B cell (primary cell): ENCODE measurements at regions not wholly inside any gene's neighbourhood (a gene's known extent, or its start where the extent isn't known, plus 50 kb on each side); places are given as distances from the start of the nearest gene placed in this dataset.

ENCODE experiments used
- ATAC-seq: fragments of 200-7000 bp; cut with Tn5 transposase; one replicate; pipeline ENCODE4 v1.10.0; 2021; ENCODE audit warnings: low read depth, mild to moderate bottlenecking, moderate number of reproducible peaks, moderate library complexity
- CTCF ChIA-PET: fragments of 350-600 bp; sonication (Branson Sonifier 250); formaldehyde crosslinking; loops from one replicate; lab custom pipeline; 2021; ENCODE audit warnings: antibody characterized with exemption, inconsistent platforms; lab: Charles Lee
- POLR2A ChIA-PET: fragments of 350-600 bp; sonication (Branson Sonifier 250); formaldehyde crosslinking; loops from one replicate; lab custom pipeline; 2021; ENCODE audit warnings: antibody characterized with exemption; lab: Charles Lee
- DNase-seq: peaks from one replicate; pipeline ENCODE4 v3.0.0; 2013
- H2AFZ ChIP-seq: 2 replicates; pipeline ENCODE4 v1.6.1; 2012; ENCODE audit warnings: mild to moderate bottlenecking, low read depth, low read length; ENCODE audit not compliant: insufficient read depth, poor library complexity, severe bottlenecking
- H3K27ac ChIP-seq, 2 donors: 1 replicate in 1 of 2; 2 replicates in 1 of 2; pipeline ENCODE4 v1.5.1; 2012 to 2013; ENCODE audit warnings: low read length in 2 of 2, mild to moderate bottlenecking in 2 of 2, moderate library complexity in 1 of 2
- H3K27me3 ChIP-seq, 4 experiments: fragments of 200-600 bp in 1 of 4; sonication (generic) in 1 of 4; replicated peaks in 1 of 4; 1 replicate in 2 of 4; 2 replicates in 2 of 4; pipeline versions ENCODE4 v1.6.1 to v1.7.0; 2013 to 2016; ENCODE audit warnings: low read length in 3 of 4, mild to moderate bottlenecking in 2 of 4, mixed read lengths in 1 of 4, moderate library complexity in 1 of 4; ENCODE audit not compliant: insufficient read depth in 4 of 4, control insufficient read depth in 3 of 4; ENCODE audit errors: control extremely low read depth in 1 of 4
- H3K36me3 ChIP-seq, 2 experiments: replicated peaks in 1 of 2; 1 replicate in 1 of 2; 2 replicates in 1 of 2; pipeline versions ENCODE4 v1.6.1 to v1.7.1; 2013; ENCODE audit warnings: low read length in 1 of 2; ENCODE audit not compliant: insufficient read depth in 2 of 2, control insufficient read depth in 1 of 2; ENCODE audit errors: control extremely low read depth in 1 of 2, extremely low read depth in 1 of 2
- H3K4me1 ChIP-seq, 2 donors: fragments of 200-600 bp in 1 of 2; sonication (generic) in 1 of 2; 1 replicate in 1 of 2; 2 replicates in 1 of 2; pipeline versions ENCODE4 v1.5.1 to v1.6.1; 2013 to 2017; ENCODE audit warnings: low read length in 2 of 2; ENCODE audit not compliant: control insufficient read depth in 2 of 2, insufficient read depth in 2 of 2
- H3K4me2 ChIP-seq: replicated peaks from 2 replicates; pipeline ENCODE3; 2012; ENCODE audit warnings: mild to moderate bottlenecking, low read depth, low read length; ENCODE audit not compliant: poor library complexity, severe bottlenecking
- H3K4me3 ChIP-seq, 5 experiments: fragments of 200-600 bp in 1 of 5; sonication (generic) in 1 of 5; 1 replicate in 3 of 5; 2 replicates in 2 of 5; pipeline versions ENCODE4 v1.5.1 to v1.7.0; 2011 to 2016; ENCODE audit warnings: low read length in 4 of 5, mild to moderate bottlenecking in 4 of 5, low read depth in 2 of 5, control low read depth in 1 of 5, moderate library complexity in 1 of 5; ENCODE audit not compliant: insufficient read depth in 1 of 5; ENCODE audit errors: control extremely low read depth in 1 of 5, extremely low read depth in 1 of 5
- H3K79me2 ChIP-seq: fragments of 200-600 bp; sonication (generic); one replicate; pipeline ENCODE4 v1.6.0; 2016; ENCODE audit warnings: low read length; ENCODE audit not compliant: control insufficient read depth, insufficient read depth
- H3K9ac ChIP-seq: fragments of 200-600 bp; sonication (generic); 2 replicates; pipeline ENCODE4 v1.6.1; 2017; ENCODE audit warnings: mild to moderate bottlenecking, low read length, moderate library complexity
- H3K9me3 ChIP-seq, 3 donors: one replicate each; pipeline versions ENCODE4 v1.6.1 to v1.7.1; 2013; ENCODE audit warnings: low read length in 2 of 3; ENCODE audit not compliant: control insufficient read depth in 2 of 3, insufficient read depth in 1 of 3; ENCODE audit errors: control extremely low read depth in 1 of 3
- H4K20me1 ChIP-seq: 2 replicates; pipeline ENCODE4 v1.6.0; 2012; ENCODE audit warnings: mild to moderate bottlenecking, low read length; ENCODE audit not compliant: insufficient read depth, control insufficient read depth, poor library complexity, severe bottlenecking
- H3K27ac Mint-ChIP-seq: one replicate; pipeline ENCODE4 v1.8.0; 2021; ENCODE audit warnings: mixed read lengths
- H3K27me3 Mint-ChIP-seq: one replicate; pipeline ENCODE4 v1.8.0; 2021; ENCODE audit warnings: mixed read lengths
- H3K4me1 Mint-ChIP-seq: one replicate; pipeline ENCODE4 v1.8.0; 2021; ENCODE audit warnings: mixed read lengths
- H3K4me3 Mint-ChIP-seq: one replicate; pipeline ENCODE4 v1.8.0; 2021; ENCODE audit warnings: mixed read lengths
- H3K9me3 Mint-ChIP-seq: one replicate; pipeline ENCODE4 v1.8.0; 2022; ENCODE audit warnings: mixed read lengths; ENCODE audit not compliant: insufficient read depth
- EZH2 ChIP-seq: IDR thresholded peaks from 2 replicates; pipeline ENCODE4 v1.6.1; 2012; ENCODE audit warnings: borderline replicate concordance, low read depth, mild to moderate bottlenecking, moderate library complexity, low read length; ENCODE audit not compliant: insufficient read depth, poor library complexity, severe bottlenecking
- WGBS: methylation state at CpG from one replicate; pipeline ENCODE4 v1.1.5; 2013; ENCODE audit warnings: missing lambda C conversion rate; ENCODE audit not compliant: insufficient coverage; 5-methylcytosine and 5-hydroxymethylcytosine counted together
- intact Hi-C: fragments of 100-400 bp; cut with micrococcal nuclease; formaldehyde crosslinking; loops from one replicate; pipeline ENCODE4 v1.10.0; 2022
- TF ChIP-seq, protein P1 (sequence below): fragments of 200-600 bp; IDR thresholded peaks from one replicate; pipeline ENCODE4 v1.8.0; 2022; ENCODE audit warnings: antibody characterized with exemption, mild to moderate bottlenecking

GRCh38 chr2:234679741-234680687 is 183.1 kb upstream of the ARL4C start:
- 93% methylated on average over 11 of the region's 14 CpGs for WGBS
- H3K4me3 Mint-ChIP-seq: no peak overlapping the region
- Histone ChIP-seq H3K9me3 (no peaks in the 10 kb centered on the region), H3K36me3 (no peaks in the 10 kb centered on the region), H3K79me2 (no peaks in the 10 kb centered on the region), H3K4me1 (no peaks in the 10 kb centered on the region), H3K27ac (no peak overlapping the region), H2AFZ (no peak overlapping the region), H3K9ac (no peak overlapping the region), H4K20me1 (no peaks in the 10 kb centered on the region), H3K27me3 (peaks cover 0 to 3% (median 0%) of the 10 kb centered on the region in 4 experiments), H3K4me3 (no peak overlapping the region), H3K4me2 (no peak overlapping the region)
- no peak for TF ChIP-seq EZH2
- TF ChIP-seq, protein P1, sequence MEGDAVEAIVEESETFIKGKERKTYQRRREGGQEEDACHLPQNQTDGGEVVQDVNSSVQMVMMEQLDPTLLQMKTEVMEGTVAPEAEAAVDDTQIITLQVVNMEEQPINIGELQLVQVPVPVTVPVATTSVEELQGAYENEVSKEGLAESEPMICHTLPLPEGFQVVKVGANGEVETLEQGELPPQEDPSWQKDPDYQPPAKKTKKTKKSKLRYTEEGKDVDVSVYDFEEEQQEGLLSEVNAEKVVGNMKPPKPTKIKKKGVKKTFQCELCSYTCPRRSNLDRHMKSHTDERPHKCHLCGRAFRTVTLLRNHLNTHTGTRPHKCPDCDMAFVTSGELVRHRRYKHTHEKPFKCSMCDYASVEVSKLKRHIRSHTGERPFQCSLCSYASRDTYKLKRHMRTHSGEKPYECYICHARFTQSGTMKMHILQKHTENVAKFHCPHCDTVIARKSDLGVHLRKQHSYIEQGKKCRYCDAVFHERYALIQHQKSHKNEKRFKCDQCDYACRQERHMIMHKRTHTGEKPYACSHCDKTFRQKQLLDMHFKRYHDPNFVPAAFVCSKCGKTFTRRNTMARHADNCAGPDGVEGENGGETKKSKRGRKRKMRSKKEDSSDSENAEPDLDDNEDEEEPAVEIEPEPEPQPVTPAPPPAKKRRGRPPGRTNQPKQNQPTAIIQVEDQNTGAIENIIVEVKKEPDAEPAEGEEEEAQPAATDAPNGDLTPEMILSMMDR: no peak
- ChIA-PET POLR2A (no interaction called here), CTCF (interaction anchor here (0.6 kb wide), 1 partner anchor 69 kb away, joined by 3 read pairs; no protein-coding TSS in a partner anchor)
- no peak overlapping the region for H3K27ac Mint-ChIP-seq
- no peak for DNase-seq
- ATAC-seq: no peak
- H3K27me3 Mint-ChIP-seq: peaks cover 5% of the 10 kb centered on the region
- intact Hi-C loops: no loop called here
- no peaks in the 10 kb centered on the region for H3K4me1 Mint-ChIP-seq
- no peaks in the 10 kb centered on the region for H3K9me3 Mint-ChIP-seq

- H3K27ac Mint-ChIP-seq: no peak overlapping the region
- 90% methylated on average over 6 of the region's 8 CpGs for WGBS
- no peaks in the 10 kb centered on the region for H3K4me1 ChIP-seq
- H4K20me1 ChIP-seq: no peaks in the 10 kb centered on the region
- ATAC-seq: no peak
- H3K9me3 Mint-ChIP-seq: no peaks in the 10 kb centered on the region
- H3K4me2 ChIP-seq: no peak overlapping the region
- TF ChIP-seq EZH2: no peak
- TF ChIP-seq, protein P1: no peak
- no peaks in the 10 kb centered on the region for H3K79me2 ChIP-seq
- no peaks in the 10 kb centered on the region for H3K4me1 Mint-ChIP-seq
- H3K27me3 ChIP-seq: peaks cover 0 to 3% (median 0%) of the 10 kb centered on the region in 4 experiments
- no peaks in the 10 kb centered on the region for H3K36me3 ChIP-seq
- ChIA-PET POLR2A (no interaction called here), CTCF (interaction anchor here (0.6 kb wide), 1 partner anchor 68 kb away, joined by 3 read pairs; no protein-coding TSS in a partner anchor)
- H2AFZ ChIP-seq: no peak overlapping the region
- H3K9me3 ChIP-seq: no peaks in the 10 kb centered on the region
- H3K9ac ChIP-seq: no peak overlapping the region
- intact Hi-C loops: no loop called here
- no peak overlapping the region for H3K4me3 Mint-ChIP-seq
- H3K27ac ChIP-seq: no peak overlapping the region
- peaks cover 9% of the 10 kb centered on the region for H3K27me3 Mint-ChIP-seq
- DNase-seq: no peak
- H3K4me3 ChIP-seq: no peak overlapping the region
Observed at GRCh38 chr2:234679301-234679740, 182.4 kb upstream of the ARL4C start.
